Suprapubic skin (tissue), 3 donors: ENCODE measurements at regions not wholly inside any gene's neighbourhood (a gene's known extent, or its start where the extent isn't known, plus 50 kb on each side); places are given as distances from the start of the nearest gene placed in this dataset.

ENCODE experiments used
- CTCF ChIP-seq, 2 donors: fragments of 200-600 bp in 1 of 2; fragments of 450-650 bp in 1 of 2; sonication (generic) in 1 of 2; IDR thresholded peaks; one replicate each; pipeline ENCODE4 v1.5.1; 2016 to 2019; ENCODE audit warnings: antibody characterized with exemption in 2 of 2, mild to moderate bottlenecking in 1 of 2, moderate library complexity in 1 of 2
- EP300 ChIP-seq: sonication (generic); formaldehyde crosslinking; IDR thresholded peaks from one replicate; pipeline ENCODE4 v1.6.1; 2017; ENCODE audit warnings: antibody characterized with exemption
- POLR2A ChIP-seq, 2 donors: fragments of 450-650 bp; IDR thresholded peaks; one replicate each; pipeline ENCODE4 v1.6.1; 2017; ENCODE audit warnings: antibody characterized with exemption in 2 of 2, mild to moderate bottlenecking in 2 of 2, moderate library complexity in 2 of 2

GRCh38 chr11:90332415-90332814 is 109.6 kb upstream of the CHORDC1 start:
- TF ChIP-seq POLR2A (IDR thresholded peaks at IDR 0.05): no peak
- TF ChIP-seq CTCF (IDR thresholded peaks at IDR 0.05): no peak
- TF ChIP-seq EP300: no peak
